ENCODE measurements at regions not wholly inside any gene's neighbourhood (a gene's known extent, or its start where the extent isn't known, plus 50 kb on each side); places are given as distances from the start of the nearest gene placed in this dataset.

- CTCF ChIA-PET = interaction anchor here (1.1 to 3.6 kb wide), 3 partner anchors 8 to 11 kb away, joined by 3 to 21 read pairs (median 11); no protein-coding TSS in a partner anchor
- Mint-ChIP-seq H3K27me3 (peaks cover 10% of the 10 kb centered on the region), H3K9me3 (no peaks in the 10 kb centered on the region), H3K36me3 (no peaks in the 10 kb centered on the region), H3K4me3 (no peak overlapping the region), H3K4me1 (no peaks in the 10 kb centered on the region), H3K27ac (no peak overlapping the region)
- DNase-seq = peak; percentile 39
Measured at GRCh38 chr2:106572541-106573450, 85.6 kb downstream of the CD8B2 start.

GRCh38 chr2:106573773-106574172, 86.6 kb downstream of the CD8B2 start:
- CTCF ChIA-PET = interaction anchor here (1.1 to 3.6 kb wide), 2 partner anchors 7 to 10 kb away, joined by 3 to 21 read pairs; no protein-coding TSS in a partner anchor
- H3K9me3 Mint-ChIP-seq = no peaks in the 10 kb centered on the region
- no peak for DNase-seq
- H3K27ac Mint-ChIP-seq = no peak overlapping the region
- H3K27me3 Mint-ChIP-seq = peaks cover 10% of the 10 kb centered on the region
- H3K4me1 Mint-ChIP-seq = no peaks in the 10 kb centered on the region
- H3K4me3 Mint-ChIP-seq = no peak overlapping the region
- no peaks in the 10 kb centered on the region for H3K36me3 Mint-ChIP-seq

GRCh38 chr2:106575955-106576354, 88.8 kb downstream of the CD8B2 start:
- H3K4me3 Mint-ChIP-seq = no peak overlapping the region
- H3K36me3 Mint-ChIP-seq = no peaks in the 10 kb centered on the region
- peaks cover 16% of the 10 kb centered on the region for H3K27me3 Mint-ChIP-seq
- H3K4me1 Mint-ChIP-seq = no peaks in the 10 kb centered on the region
- H3K9me3 Mint-ChIP-seq = no peaks in the 10 kb centered on the region
- CTCF ChIA-PET = interaction anchor here (0.6 kb wide), 1 partner anchor 483 kb away, joined by 3 read pairs; no protein-coding TSS in a partner anchor
- DNase-seq = no peak
- no peak overlapping the region for H3K27ac Mint-ChIP-seq

- Mint-ChIP-seq H3K36me3 (no peaks in the 10 kb centered on the region), H3K27ac (no peak overlapping the region)
Measured at GRCh38 chr2:106577255-106577651, 90.1 kb downstream of the CD8B2 start.

GRCh38 chr2:106579750-106580197, 92.6 kb downstream of the CD8B2 start:
- peaks cover 43% of the 10 kb centered on the region for H3K27me3 Mint-ChIP-seq
- CTCF ChIA-PET = no interaction called here

More at GRCh38 chr2:106577255-106577651, 90.1 kb downstream of the CD8B2 start:
- peaks cover 11% of the 10 kb centered on the region for H3K4me1 Mint-ChIP-seq
- H3K27me3 Mint-ChIP-seq = peaks cover 29% of the 10 kb centered on the region
- no peak overlapping the region for H3K4me3 Mint-ChIP-seq
- no peaks in the 10 kb centered on the region for H3K9me3 Mint-ChIP-seq
- no peak for DNase-seq
- CTCF ChIA-PET = no interaction called here

GRCh38 chr2:106580241-106580640, 93.1 kb downstream of the CD8B2 start:
- Mint-ChIP-seq H3K4me1 (peaks cover 15% of the 10 kb centered on the region), H3K36me3 (no peaks in the 10 kb centered on the region), H3K9me3 (no peaks in the 10 kb centered on the region), H3K27me3 (peaks cover 44% of the 10 kb centered on the region), H3K4me3 (no peak overlapping the region), H3K27ac (no peak overlapping the region)
- DNase-seq = no peak
- CTCF ChIA-PET = no interaction called here

More at GRCh38 chr2:106579750-106580197, 92.6 kb downstream of the CD8B2 start:
- no peaks in the 10 kb centered on the region for H3K9me3 Mint-ChIP-seq
- H3K4me3 Mint-ChIP-seq = no peak overlapping the region
- no peaks in the 10 kb centered on the region for H3K36me3 Mint-ChIP-seq
- H3K27ac Mint-ChIP-seq = no peak overlapping the region
- no peak for DNase-seq
- peaks cover 15% of the 10 kb centered on the region for H3K4me1 Mint-ChIP-seq

GRCh38 chr2:106581328-106581727, 94.2 kb downstream of the CD8B2 start:
- H3K36me3 Mint-ChIP-seq = no peaks in the 10 kb centered on the region
- DNase-seq = no peak
- H3K4me1 Mint-ChIP-seq = peaks cover 15% of the 10 kb centered on the region
- H3K4me3 Mint-ChIP-seq = peak overlapping the region; percentile 80
- CTCF ChIA-PET = interaction anchor here (0.9 kb wide), 1 partner anchor 8 kb away, joined by 3 read pairs; no protein-coding TSS in a partner anchor
- H3K9me3 Mint-ChIP-seq = no peaks in the 10 kb centered on the region
- H3K27me3 Mint-ChIP-seq = peaks cover 45% of the 10 kb centered on the region
- no peak overlapping the region for H3K27ac Mint-ChIP-seq

GRCh38 chr2:106581755-106582147, 94.6 kb downstream of the CD8B2 start:
- peak overlapping the region; percentile 80 for H3K4me3 Mint-ChIP-seq
- H3K36me3 Mint-ChIP-seq = no peaks in the 10 kb centered on the region
- no peaks in the 10 kb centered on the region for H3K9me3 Mint-ChIP-seq
- peaks cover 45% of the 10 kb centered on the region for H3K27me3 Mint-ChIP-seq
- CTCF ChIA-PET = interaction anchor here (0.9 to 1.3 kb wide), 5 partner anchors 17 to 475 kb away, joined by 3 to 5 read pairs (median 4); no protein-coding TSS in a partner anchor
- no peak for DNase-seq
- H3K27ac Mint-ChIP-seq = no peak overlapping the region
- H3K4me1 Mint-ChIP-seq = peaks cover 15% of the 10 kb centered on the region

GRCh38 chr2:106582148-106583143, 95.3 kb downstream of the CD8B2 start:
- Mint-ChIP-seq H3K4me1 (peaks cover 15% of the 10 kb centered on the region), H3K9me3 (no peaks in the 10 kb centered on the region), H3K4me3 (peak overlapping the region; percentile 80), H3K27ac (no peak overlapping the region), H3K36me3 (no peaks in the 10 kb centered on the region), H3K27me3 (peaks cover 48% of the 10 kb centered on the region)
- peak; percentile 72 for DNase-seq
- CTCF ChIA-PET = interaction anchor here (0.7 to 3.7 kb wide), 16 partner anchors 9 to 490 kb away, joined by 3 to 21 read pairs (median 4); no protein-coding TSS in a partner anchor

- peaks cover 15% of the 10 kb centered on the region for H3K4me1 Mint-ChIP-seq
- H3K27me3 Mint-ChIP-seq = peaks cover 49% of the 10 kb centered on the region
- no peak overlapping the region for H3K27ac Mint-ChIP-seq
- H3K9me3 Mint-ChIP-seq = no peaks in the 10 kb centered on the region
- no peaks in the 10 kb centered on the region for H3K36me3 Mint-ChIP-seq
- no peak for DNase-seq
- no peak overlapping the region for H3K4me3 Mint-ChIP-seq
- CTCF ChIA-PET = interaction anchor here (2.0 to 3.7 kb wide), 2 partner anchors 11 kb away, joined by 5 to 21 read pairs; no protein-coding TSS in a partner anchor
Measured at GRCh38 chr2:106584304-106584954, 97.3 kb downstream of the CD8B2 start.

GRCh38 chr2:106596844-106597243, 109.7 kb downstream of the CD8B2 start:
- Mint-ChIP-seq H3K27ac (no peak overlapping the region), H3K36me3 (no peaks in the 10 kb centered on the region), H3K9me3 (no peaks in the 10 kb centered on the region), H3K4me1 (no peaks in the 10 kb centered on the region), H3K4me3 (no peak overlapping the region), H3K27me3 (peaks cover 15% of the 10 kb centered on the region)
- CTCF ChIA-PET = no interaction called here
- DNase-seq = no peak

- Mint-ChIP-seq H3K27ac (no peak overlapping the region), H3K36me3 (no peaks in the 10 kb centered on the region), H3K27me3 (peaks cover 13% of the 10 kb centered on the region), H3K4me1 (no peaks in the 10 kb centered on the region), H3K4me3 (no peak overlapping the region), H3K9me3 (no peaks in the 10 kb centered on the region)
- CTCF ChIA-PET = no interaction called here
- DNase-seq = no peak
Measured at GRCh38 chr2:106599540-106599939, 112.4 kb downstream of the CD8B2 start.

GRCh38 chr2:106602042-106602441, 114.9 kb downstream of the CD8B2 start:
- CTCF ChIA-PET = no interaction called here

More at GRCh38 chr2:106602042-106602441, 114.9 kb downstream of the CD8B2 start:
- Mint-ChIP-seq H3K27ac (no peak overlapping the region), H3K27me3 (peaks cover 11% of the 10 kb centered on the region), H3K9me3 (no peaks in the 10 kb centered on the region), H3K4me3 (no peak overlapping the region), H3K4me1 (no peaks in the 10 kb centered on the region), H3K36me3 (no peaks in the 10 kb centered on the region)
- no peak for DNase-seq

All from activated naive CD4-positive, alpha-beta T cell treated with anti-CD3 and anti-CD28 coated beads, Interleukin-2, amount 10 ng/mL, durations not matched to agents 7 days and 5 days (primary cell).